ENCODE measurements at regions not wholly inside any gene's neighbourhood (a gene's known extent, or its start where the extent isn't known, plus 50 kb on each side); places are given as distances from the start of the nearest gene placed in this dataset.

DNA sequence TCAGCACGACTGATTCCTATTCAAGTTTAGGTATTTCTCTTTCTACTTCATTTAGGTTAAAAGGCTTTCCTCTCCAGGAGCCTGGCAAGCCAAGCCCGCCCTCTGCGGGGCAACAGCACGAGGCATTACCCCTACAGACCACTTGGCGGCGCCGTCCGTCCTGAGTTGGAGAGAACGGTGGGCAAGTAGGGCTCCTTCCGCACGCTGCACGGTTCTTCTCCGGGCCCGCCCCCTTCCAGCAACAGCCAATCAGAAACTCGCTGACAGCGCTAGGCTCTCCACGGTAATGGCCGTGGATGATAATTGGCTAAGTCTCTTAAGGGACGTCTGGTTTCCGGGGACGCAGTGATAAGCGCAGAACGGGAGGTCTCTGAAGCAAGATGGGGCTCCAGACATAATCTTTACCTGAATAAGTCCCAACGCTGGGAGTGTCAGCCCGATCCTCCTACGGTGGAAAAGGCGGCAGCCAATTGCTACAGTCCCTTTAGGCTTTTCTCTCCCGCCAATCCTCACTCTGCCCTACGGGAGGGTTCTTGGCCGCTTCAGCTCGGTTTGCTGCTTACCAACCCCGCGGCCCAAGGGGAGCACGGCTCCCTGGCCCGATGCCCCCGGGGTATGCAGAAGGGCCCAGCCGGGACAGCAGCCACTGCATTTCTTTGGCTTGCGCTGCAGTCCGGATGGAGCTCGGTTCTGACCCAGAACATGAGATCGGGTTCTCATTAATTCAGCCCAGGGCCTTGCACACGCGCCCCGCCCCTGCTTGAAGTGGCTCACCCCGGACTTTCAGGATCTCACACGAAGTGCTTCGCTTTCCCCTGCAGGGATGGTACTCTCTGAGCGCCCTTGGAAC, 206.9 kb upstream of the PKDCC start:
- Mint-ChIP-seq H3K9me3 (no peaks in the 10 kb centered on the region), H3K27ac (peak overlapping the region; percentile 27; the same call in 1 of the 2 replicates)

GRCh38 chr2:41846962-41847361, 200.9 kb upstream of the PKDCC start:
- no peaks in the 10 kb centered on the region for H3K9me3 Mint-ChIP-seq
- no peaks in the 10 kb centered on the region for H3K4me1 Mint-ChIP-seq (ENCODE audit: low read depth)
- no peak overlapping the region for H3K27ac Mint-ChIP-seq
- H3K36me3 Mint-ChIP-seq (ENCODE audit: low read depth), result no peaks in the 10 kb centered on the region
- TF ChIP-seq, protein P1, sequence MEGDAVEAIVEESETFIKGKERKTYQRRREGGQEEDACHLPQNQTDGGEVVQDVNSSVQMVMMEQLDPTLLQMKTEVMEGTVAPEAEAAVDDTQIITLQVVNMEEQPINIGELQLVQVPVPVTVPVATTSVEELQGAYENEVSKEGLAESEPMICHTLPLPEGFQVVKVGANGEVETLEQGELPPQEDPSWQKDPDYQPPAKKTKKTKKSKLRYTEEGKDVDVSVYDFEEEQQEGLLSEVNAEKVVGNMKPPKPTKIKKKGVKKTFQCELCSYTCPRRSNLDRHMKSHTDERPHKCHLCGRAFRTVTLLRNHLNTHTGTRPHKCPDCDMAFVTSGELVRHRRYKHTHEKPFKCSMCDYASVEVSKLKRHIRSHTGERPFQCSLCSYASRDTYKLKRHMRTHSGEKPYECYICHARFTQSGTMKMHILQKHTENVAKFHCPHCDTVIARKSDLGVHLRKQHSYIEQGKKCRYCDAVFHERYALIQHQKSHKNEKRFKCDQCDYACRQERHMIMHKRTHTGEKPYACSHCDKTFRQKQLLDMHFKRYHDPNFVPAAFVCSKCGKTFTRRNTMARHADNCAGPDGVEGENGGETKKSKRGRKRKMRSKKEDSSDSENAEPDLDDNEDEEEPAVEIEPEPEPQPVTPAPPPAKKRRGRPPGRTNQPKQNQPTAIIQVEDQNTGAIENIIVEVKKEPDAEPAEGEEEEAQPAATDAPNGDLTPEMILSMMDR (IDR thresholded peaks at IDR 0.05), result no peak
- no peak for DNase-seq
- H3K27me3 Mint-ChIP-seq (ENCODE audit: insufficient read depth), result peaks cover 47% of the 10 kb centered on the region
- no peak overlapping the region for H3K4me3 Mint-ChIP-seq

More for the DNA sequence above, 206.9 kb upstream of the PKDCC start:
- H3K27me3 Mint-ChIP-seq (ENCODE audit: insufficient read depth), result peaks cover 18% of the 10 kb centered on the region
- peaks cover 7% of the 10 kb centered on the region for H3K4me1 Mint-ChIP-seq (ENCODE audit: low read depth)
- DNase-seq, result peak; percentile 94
- TF ChIP-seq, protein P1 (IDR thresholded peaks at IDR 0.05), result peak; percentile 95
- H3K4me3 Mint-ChIP-seq, result peak overlapping the region; percentile 89
- no peaks in the 10 kb centered on the region for H3K36me3 Mint-ChIP-seq (ENCODE audit: low read depth)

- TF ChIP-seq, protein P1 (IDR thresholded peaks at IDR 0.05), result no peak
- H3K27me3 Mint-ChIP-seq (ENCODE audit: insufficient read depth), result peaks cover 45% of the 10 kb centered on the region
- H3K27ac Mint-ChIP-seq, result no peak overlapping the region
- no peaks in the 10 kb centered on the region for H3K36me3 Mint-ChIP-seq (ENCODE audit: low read depth)
- no peak for DNase-seq
- H3K4me3 Mint-ChIP-seq, result no peak overlapping the region
- H3K4me1 Mint-ChIP-seq (ENCODE audit: low read depth), result no peaks in the 10 kb centered on the region
- H3K9me3 Mint-ChIP-seq, result no peaks in the 10 kb centered on the region
Observed at GRCh38 chr2:41847744-41848441, 199.9 kb upstream of the PKDCC start.

- Mint-ChIP-seq H3K27ac (no peak overlapping the region), H3K4me3 (no peak overlapping the region)
Observed at GRCh38 chr2:41851554-41851953, 196.3 kb upstream of the PKDCC start.

GRCh38 chr2:41853427-41854191, 194.2 kb upstream of the PKDCC start:
- no peak overlapping the region for H3K4me3 Mint-ChIP-seq
- no peaks in the 10 kb centered on the region for H3K4me1 Mint-ChIP-seq (ENCODE audit: low read depth)
- peak; percentile 43 for DNase-seq

More at GRCh38 chr2:41851554-41851953, 196.3 kb upstream of the PKDCC start:
- TF ChIP-seq, protein P1 (IDR thresholded peaks at IDR 0.05), result no peak
- H3K27me3 Mint-ChIP-seq (ENCODE audit: insufficient read depth), result peaks cover 25% of the 10 kb centered on the region
- H3K9me3 Mint-ChIP-seq, result no peaks in the 10 kb centered on the region
- DNase-seq, result no peak
- H3K36me3 Mint-ChIP-seq (ENCODE audit: low read depth), result no peaks in the 10 kb centered on the region
- H3K4me1 Mint-ChIP-seq (ENCODE audit: low read depth), result no peaks in the 10 kb centered on the region

More at GRCh38 chr2:41853427-41854191, 194.2 kb upstream of the PKDCC start:
- Mint-ChIP-seq H3K36me3 (ENCODE audit: low read depth) (no peaks in the 10 kb centered on the region), H3K9me3 (no peaks in the 10 kb centered on the region), H3K27me3 (ENCODE audit: insufficient read depth) (peaks cover 16% of the 10 kb centered on the region), H3K27ac (no peak overlapping the region)
- TF ChIP-seq, protein P1 (IDR thresholded peaks at IDR 0.05), result peak; percentile 93

All from HFFc6 (cell line).